Endothelial cell (in vitro differentiated cells): ENCODE measurements at regions not wholly inside any gene's neighbourhood (a gene's known extent, or its start where the extent isn't known, plus 50 kb on each side); places are given as distances from the start of the nearest gene placed in this dataset.
"Not testable (repeated sequence)": the region's sequence is repeated elsewhere in the genome, so short reads cannot be mapped to it uniquely, and the experiment has no call there.

Experiments used
- DNase-seq: peaks from one replicate; pipeline ENCODE4 v3.0.0; 2021; ENCODE audit warnings: low spot score
- H3K27ac Mint-ChIP-seq: one replicate; pipeline ENCODE4 v1.8.0; 2021; ENCODE audit warnings: mixed read lengths, inconsistent platforms; ENCODE audit not compliant: unreplicated experiment
- H3K27me3 Mint-ChIP-seq: one replicate; pipeline ENCODE4 v1.8.0; 2021; ENCODE audit warnings: mild to moderate bottlenecking, moderate library complexity, mixed read lengths, inconsistent platforms; ENCODE audit not compliant: unreplicated experiment
- H3K36me3 Mint-ChIP-seq: one replicate; pipeline ENCODE4 v1.8.0; 2021; ENCODE audit warnings: mild to moderate bottlenecking, low read depth, mixed read lengths, inconsistent platforms; ENCODE audit not compliant: unreplicated experiment
- H3K4me1 Mint-ChIP-seq: one replicate; pipeline ENCODE4 v1.8.0; 2021; ENCODE audit warnings: mild to moderate bottlenecking, mixed read lengths, inconsistent platforms; ENCODE audit not compliant: unreplicated experiment
- H3K4me3 Mint-ChIP-seq: one replicate; pipeline ENCODE4 v1.8.0; 2021; ENCODE audit warnings: mild to moderate bottlenecking, mixed read lengths, inconsistent platforms; ENCODE audit not compliant: unreplicated experiment
- H3K9me3 Mint-ChIP-seq: one replicate; pipeline ENCODE4 v1.8.0; 2021; ENCODE audit warnings: mixed read lengths, inconsistent platforms; ENCODE audit not compliant: unreplicated experiment
- TF ChIP-seq, protein P1 (sequence below): fragments of 200-600 bp; sonication (generic); IDR thresholded peaks from one replicate; pipeline ENCODE4 v1.5.0; 2021; ENCODE audit warnings: antibody characterized with exemption; ENCODE audit not compliant: unreplicated experiment

DNA sequence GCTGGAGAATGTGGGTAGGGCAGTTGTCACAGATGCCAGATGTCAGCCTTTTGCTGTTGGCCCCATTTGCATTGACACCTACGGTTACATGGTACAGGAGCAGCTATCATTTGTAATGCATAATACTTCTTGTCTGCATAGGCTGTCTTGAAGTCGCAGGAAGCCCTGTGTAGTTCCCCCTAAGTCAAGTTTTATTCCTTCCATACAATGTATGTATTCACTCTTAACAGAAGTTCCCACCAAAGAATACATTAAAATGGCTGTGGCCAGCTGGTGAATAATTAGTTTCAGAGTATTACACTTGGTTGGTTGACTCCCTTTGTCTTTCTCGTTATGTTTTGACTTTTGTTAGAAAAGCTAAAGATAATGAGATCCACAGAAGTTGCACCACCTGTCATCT lies 1169.0 kb downstream of the REEP3 start:
- no peak overlapping the region for H3K4me3 Mint-ChIP-seq
- H3K27ac Mint-ChIP-seq: no peak overlapping the region
- no peaks in the 10 kb centered on the region for H3K4me1 Mint-ChIP-seq
- TF ChIP-seq, protein P1, sequence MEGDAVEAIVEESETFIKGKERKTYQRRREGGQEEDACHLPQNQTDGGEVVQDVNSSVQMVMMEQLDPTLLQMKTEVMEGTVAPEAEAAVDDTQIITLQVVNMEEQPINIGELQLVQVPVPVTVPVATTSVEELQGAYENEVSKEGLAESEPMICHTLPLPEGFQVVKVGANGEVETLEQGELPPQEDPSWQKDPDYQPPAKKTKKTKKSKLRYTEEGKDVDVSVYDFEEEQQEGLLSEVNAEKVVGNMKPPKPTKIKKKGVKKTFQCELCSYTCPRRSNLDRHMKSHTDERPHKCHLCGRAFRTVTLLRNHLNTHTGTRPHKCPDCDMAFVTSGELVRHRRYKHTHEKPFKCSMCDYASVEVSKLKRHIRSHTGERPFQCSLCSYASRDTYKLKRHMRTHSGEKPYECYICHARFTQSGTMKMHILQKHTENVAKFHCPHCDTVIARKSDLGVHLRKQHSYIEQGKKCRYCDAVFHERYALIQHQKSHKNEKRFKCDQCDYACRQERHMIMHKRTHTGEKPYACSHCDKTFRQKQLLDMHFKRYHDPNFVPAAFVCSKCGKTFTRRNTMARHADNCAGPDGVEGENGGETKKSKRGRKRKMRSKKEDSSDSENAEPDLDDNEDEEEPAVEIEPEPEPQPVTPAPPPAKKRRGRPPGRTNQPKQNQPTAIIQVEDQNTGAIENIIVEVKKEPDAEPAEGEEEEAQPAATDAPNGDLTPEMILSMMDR: no peak
- H3K36me3 Mint-ChIP-seq: no peaks in the 10 kb centered on the region
- no peak for DNase-seq
- H3K27me3 Mint-ChIP-seq: no peaks in the 10 kb centered on the region
- H3K9me3 Mint-ChIP-seq: no peaks in the 10 kb centered on the region

DNA sequence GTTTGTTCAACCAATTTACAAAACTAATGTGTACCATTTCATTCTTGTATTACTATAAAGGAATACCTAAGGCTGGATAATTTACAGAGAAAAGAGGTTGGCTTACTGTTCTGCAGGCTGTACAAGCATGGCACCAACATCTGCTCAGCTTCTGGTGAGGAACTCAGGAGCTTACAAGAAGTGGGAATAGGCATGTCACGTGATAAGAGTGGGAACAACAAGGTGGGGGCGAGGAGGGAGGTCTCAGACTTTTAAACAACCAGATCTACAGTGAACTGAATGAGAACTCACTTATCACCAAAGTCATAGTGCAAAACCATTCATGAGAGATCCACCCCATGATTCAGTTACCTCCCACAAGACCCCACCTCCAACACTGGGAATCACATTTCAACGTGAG lies 1178.0 kb downstream of the REEP3 start:
- Mint-ChIP-seq H3K4me1 (no peaks in the 10 kb centered on the region), H3K27me3 (no peaks in the 10 kb centered on the region), H3K4me3 (no peak overlapping the region), H3K36me3 (no peaks in the 10 kb centered on the region), H3K9me3 (no peaks in the 10 kb centered on the region), H3K27ac (no peak overlapping the region)
- TF ChIP-seq, protein P1: no peak
- DNase-seq: no peak

DNA sequence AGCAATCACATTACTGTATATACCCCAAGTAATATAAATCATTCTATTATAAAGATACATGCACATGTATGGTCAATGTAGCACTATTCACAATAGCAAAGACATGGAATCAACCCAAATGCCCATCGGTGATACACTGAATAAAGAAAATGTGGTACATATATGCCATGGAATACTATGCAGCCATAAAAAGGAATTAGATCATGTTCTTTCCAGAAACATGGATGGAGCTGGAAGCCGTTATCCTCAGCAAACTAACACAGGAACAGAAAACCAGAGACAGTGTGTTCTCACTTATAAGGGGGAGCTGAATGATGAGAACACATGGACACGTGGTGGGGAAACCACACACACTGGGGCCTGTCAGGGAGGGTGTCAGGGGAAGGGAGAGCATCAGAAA lies 1180.9 kb downstream of the REEP3 start:
- H3K9me3 Mint-ChIP-seq, H3K4me1 Mint-ChIP-seq, H3K36me3 Mint-ChIP-seq, H3K27me3 Mint-ChIP-seq, DNase-seq, H3K27ac Mint-ChIP-seq, H3K4me3 Mint-ChIP-seq: not testable (repeated sequence)

GRCh38 chr10:64708884-64709681 lies 1187.9 kb downstream of the REEP3 start:
- Mint-ChIP-seq H3K27ac (no peak overlapping the region), H3K9me3 (no peaks in the 10 kb centered on the region), H3K36me3 (no peaks in the 10 kb centered on the region), H3K4me1 (no peaks in the 10 kb centered on the region), H3K4me3 (no peak overlapping the region), H3K27me3 (no peaks in the 10 kb centered on the region)
- TF ChIP-seq, protein P1: no peak
- no peak for DNase-seq

DNA sequence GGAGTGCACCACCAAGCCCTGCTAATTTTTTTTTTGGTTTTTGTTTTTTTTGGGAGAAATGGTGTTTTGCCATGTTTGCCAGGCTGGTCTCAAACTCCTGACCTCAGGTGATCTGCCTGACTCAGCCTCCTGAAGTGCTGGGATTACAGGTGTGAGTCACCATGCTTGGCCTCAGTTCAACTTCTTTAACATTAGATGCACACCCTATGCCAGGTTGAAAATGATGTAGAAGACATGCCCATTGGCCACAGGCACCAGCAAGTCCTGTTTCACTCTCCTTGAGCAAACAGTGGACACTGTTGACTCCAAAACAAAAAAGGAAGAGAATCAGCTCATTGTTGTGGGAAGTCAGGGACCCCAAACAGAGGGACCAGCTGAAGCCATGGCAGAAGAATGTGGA lies 1205.3 kb downstream of the REEP3 start:
- no peak overlapping the region for H3K4me3 Mint-ChIP-seq
- no peaks in the 10 kb centered on the region for H3K9me3 Mint-ChIP-seq
- no peak for DNase-seq
- H3K4me1 Mint-ChIP-seq: peaks cover 3% of the 10 kb centered on the region
- TF ChIP-seq, protein P1: no peak
- H3K36me3 Mint-ChIP-seq: no peaks in the 10 kb centered on the region
- no peak overlapping the region for H3K27ac Mint-ChIP-seq
- peaks cover 3% of the 10 kb centered on the region for H3K27me3 Mint-ChIP-seq
